ENCODE measurements at regions not wholly inside any gene's neighbourhood (a gene's known extent, or its start where the extent isn't known, plus 50 kb on each side); places are given as distances from the start of the nearest gene placed in this dataset.

DNA sequence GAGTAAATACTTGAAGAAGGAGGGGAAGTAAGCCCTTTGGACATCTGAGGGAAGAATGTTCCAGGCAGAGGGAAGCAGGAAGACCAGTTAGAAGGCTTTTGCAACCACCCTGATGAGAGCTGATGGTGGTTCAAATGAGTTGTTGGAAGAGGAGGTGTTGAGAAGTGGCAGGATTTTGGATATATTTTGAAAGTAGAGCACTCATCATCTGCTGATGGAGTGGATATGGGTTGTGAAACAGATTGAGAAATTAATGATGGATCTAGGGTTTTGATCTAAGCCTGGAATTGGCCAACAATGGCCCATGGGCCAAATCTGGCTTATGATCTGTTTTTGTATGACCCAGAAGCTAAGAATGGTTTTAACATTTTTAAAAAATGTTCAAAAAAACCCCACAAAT lies 230.7 kb downstream of the NDFIP2 start:
- TF ChIP-seq, protein P1, sequence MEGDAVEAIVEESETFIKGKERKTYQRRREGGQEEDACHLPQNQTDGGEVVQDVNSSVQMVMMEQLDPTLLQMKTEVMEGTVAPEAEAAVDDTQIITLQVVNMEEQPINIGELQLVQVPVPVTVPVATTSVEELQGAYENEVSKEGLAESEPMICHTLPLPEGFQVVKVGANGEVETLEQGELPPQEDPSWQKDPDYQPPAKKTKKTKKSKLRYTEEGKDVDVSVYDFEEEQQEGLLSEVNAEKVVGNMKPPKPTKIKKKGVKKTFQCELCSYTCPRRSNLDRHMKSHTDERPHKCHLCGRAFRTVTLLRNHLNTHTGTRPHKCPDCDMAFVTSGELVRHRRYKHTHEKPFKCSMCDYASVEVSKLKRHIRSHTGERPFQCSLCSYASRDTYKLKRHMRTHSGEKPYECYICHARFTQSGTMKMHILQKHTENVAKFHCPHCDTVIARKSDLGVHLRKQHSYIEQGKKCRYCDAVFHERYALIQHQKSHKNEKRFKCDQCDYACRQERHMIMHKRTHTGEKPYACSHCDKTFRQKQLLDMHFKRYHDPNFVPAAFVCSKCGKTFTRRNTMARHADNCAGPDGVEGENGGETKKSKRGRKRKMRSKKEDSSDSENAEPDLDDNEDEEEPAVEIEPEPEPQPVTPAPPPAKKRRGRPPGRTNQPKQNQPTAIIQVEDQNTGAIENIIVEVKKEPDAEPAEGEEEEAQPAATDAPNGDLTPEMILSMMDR (IDR thresholded peaks at IDR 0.05), result no peak
- TF ChIP-seq POLR2A (IDR thresholded peaks at IDR 0.05), result no peak
